ENCODE measurements at regions not wholly inside any gene's neighbourhood (a gene's known extent, or its start where the extent isn't known, plus 50 kb on each side); places are given as distances from the start of the nearest gene placed in this dataset.

GRCh38 chr9:87237336-87237735 lies 260.3 kb upstream of the DAPK1 start:
- no peak for DNase-seq (ENCODE audit: low read depth)
- no peak overlapping the region for H3K4me3 ChIP-seq (replicated peaks; ENCODE audit: low read depth, low read length)
- no peak for TF ChIP-seq CTCF (IDR thresholded peaks at IDR 0.05; ENCODE audit: low read length, missing control alignments)

DNA sequence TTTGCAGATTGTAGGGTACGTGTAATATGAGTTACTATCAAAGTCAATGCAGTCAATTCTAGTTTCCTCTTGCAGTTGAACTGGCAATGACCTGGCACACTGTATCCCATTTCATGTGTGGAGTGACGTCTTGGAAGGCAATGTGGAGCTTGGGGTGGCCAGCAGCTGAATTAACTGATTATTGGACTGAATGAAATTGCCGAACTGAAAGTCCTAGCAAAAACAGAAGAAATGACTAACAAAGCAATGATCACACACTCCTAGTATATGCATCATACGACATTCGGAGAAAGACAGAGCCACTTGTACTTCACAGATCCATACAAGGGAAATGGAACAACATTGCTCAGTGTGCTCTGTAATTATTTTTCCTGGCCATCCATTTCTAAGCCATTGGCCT lies 259.1 kb upstream of the DAPK1 start:
- no peak for TF ChIP-seq CTCF (IDR thresholded peaks at IDR 0.05; ENCODE audit: low read length, missing control alignments)
- H3K4me3 ChIP-seq (replicated peaks; ENCODE audit: low read depth, low read length): no peak overlapping the region
- no peak for DNase-seq (ENCODE audit: low read depth)

DNA sequence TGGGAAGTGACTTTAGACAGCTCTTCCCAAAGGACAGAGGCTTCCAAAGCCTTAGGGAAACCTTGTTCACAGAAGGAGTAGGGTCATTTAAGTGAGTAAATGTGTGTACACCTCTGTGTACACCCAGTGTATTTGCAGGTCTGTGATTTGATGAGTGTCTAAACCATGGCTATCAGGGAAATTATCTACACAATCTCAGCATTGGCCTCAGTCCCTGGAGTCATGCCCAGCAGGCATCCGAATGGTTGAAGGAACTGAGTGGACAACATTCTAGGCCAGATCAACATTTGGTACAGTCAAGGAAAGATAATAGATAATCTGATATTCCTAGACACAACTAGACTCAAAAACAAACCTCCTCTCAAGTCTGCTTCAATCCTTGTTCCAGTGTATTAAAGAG lies 258.4 kb upstream of the DAPK1 start:
- TF ChIP-seq CTCF (IDR thresholded peaks at IDR 0.05; ENCODE audit: low read length, missing control alignments): no peak
- DNase-seq (ENCODE audit: low read depth): no peak
- H3K4me3 ChIP-seq (replicated peaks; ENCODE audit: low read depth, low read length): no peak overlapping the region

- no peak overlapping the region for H3K4me3 ChIP-seq (replicated peaks; ENCODE audit: low read depth, low read length)
- no peak for TF ChIP-seq CTCF (IDR thresholded peaks at IDR 0.05; ENCODE audit: low read length, missing control alignments)
- no peak for DNase-seq (ENCODE audit: low read depth)
Measured at GRCh38 chr9:87243602-87244001, 254.1 kb upstream of the DAPK1 start.

DNA sequence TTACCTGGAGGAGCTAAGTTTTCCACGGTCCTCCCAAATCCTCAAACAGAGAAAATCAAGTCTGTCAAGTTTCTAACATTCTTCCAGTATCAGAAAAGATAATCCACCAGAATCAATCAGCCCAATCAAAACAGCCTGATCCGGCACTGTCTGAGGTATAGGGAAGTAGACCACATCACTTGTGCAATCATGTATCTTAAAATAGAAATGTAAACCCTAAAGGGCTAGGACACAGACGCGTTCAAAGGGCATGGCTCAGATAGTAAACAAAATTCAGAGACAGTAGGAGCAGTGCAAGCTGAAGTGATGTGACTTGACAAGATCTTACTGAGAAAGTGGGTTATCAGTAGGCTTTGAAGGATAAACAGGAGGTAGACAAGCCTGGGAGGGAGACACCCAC lies 252.4 kb upstream of the DAPK1 start:
- DNase-seq (ENCODE audit: low read depth): no peak
- TF ChIP-seq CTCF (IDR thresholded peaks at IDR 0.05; ENCODE audit: low read length, missing control alignments): no peak
- H3K4me3 ChIP-seq (replicated peaks; ENCODE audit: low read depth, low read length): no peak overlapping the region

GRCh38 chr9:87247097-87247496 lies 250.6 kb upstream of the DAPK1 start:
- no peak overlapping the region for H3K4me3 ChIP-seq (replicated peaks; ENCODE audit: low read depth, low read length)
- DNase-seq (ENCODE audit: low read depth): no peak
- TF ChIP-seq CTCF (IDR thresholded peaks at IDR 0.05; ENCODE audit: low read length, missing control alignments): no peak

DNA sequence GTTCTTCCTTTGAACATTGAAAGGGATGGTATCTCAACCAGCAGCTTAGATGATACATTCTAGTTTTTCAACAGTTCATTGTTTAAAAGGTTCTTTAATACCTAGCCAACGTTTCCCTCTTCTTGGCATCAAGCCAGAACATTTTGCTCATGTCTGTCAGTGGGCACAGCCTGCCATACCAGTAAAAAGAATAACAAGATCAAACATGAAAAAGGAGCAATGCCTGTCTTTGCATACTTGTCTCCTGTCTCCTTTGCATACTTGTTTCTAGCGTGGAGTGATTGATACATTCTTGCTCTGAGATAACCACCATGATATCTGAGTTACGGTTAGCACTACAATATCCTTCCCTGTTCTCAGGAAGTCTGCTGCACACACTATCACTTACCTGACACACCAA lies 248.6 kb upstream of the DAPK1 start:
- no peak overlapping the region for H3K4me3 ChIP-seq (replicated peaks; ENCODE audit: low read depth, low read length)
- no peak for DNase-seq (ENCODE audit: low read depth)
- no peak for TF ChIP-seq CTCF (IDR thresholded peaks at IDR 0.05; ENCODE audit: low read length, missing control alignments)
